ENCODE measurements at regions not wholly inside any gene's neighbourhood (a gene's known extent, or its start where the extent isn't known, plus 50 kb on each side); places are given as distances from the start of the nearest gene placed in this dataset.

DNA sequence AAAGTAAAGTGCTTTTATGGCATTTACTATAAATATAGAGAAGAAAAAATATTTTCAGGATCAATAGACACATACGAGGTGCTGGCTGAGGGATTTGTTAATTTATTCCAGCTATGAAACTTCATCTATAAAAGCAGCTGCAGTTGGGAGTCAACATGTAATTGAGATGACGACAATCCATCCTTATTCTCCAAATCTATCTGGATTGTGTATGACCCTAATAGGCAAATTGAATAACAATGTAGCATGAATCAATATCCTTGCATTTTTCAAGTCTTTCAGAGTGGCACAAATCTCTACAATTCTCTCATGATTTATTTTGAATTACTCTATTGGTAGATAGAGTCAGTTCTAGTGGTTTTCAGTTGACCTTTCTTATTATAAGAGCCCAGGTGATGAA is 1296.5 kb upstream of the SPRY2 start:
- Histone ChIP-seq H3K4me3 (ENCODE audit: control extremely low read depth in 1 of 5, extremely low read depth in 1 of 5, insufficient read depth in 1 of 5, low read depth in 2 of 5, low read length in 4 of 5) (no peak overlapping the region), H3K9me3 (ENCODE audit: control extremely low read depth in 1 of 3, control insufficient read depth in 2 of 3, insufficient read depth in 1 of 3, low read length in 2 of 3) (no peaks in the 10 kb centered on the region), H3K27ac (ENCODE audit: low read length in 2 of 2) (no peak overlapping the region), H3K4me1 (ENCODE audit: control insufficient read depth in 2 of 2, insufficient read depth in 2 of 2, low read length in 2 of 2) (no peaks in the 10 kb centered on the region), H3K36me3 (replicated peaks in 1 of 2; ENCODE audit: control extremely low read depth in 1 of 2, control insufficient read depth in 1 of 2, extremely low read depth in 1 of 2, insufficient read depth in 2 of 2, low read length in 1 of 2) (no peaks in the 10 kb centered on the region), H4K20me1 (ENCODE audit: control insufficient read depth, insufficient read depth, low read length, poor library complexity, severe bottlenecking) (no peaks in the 10 kb centered on the region), H3K79me2 (ENCODE audit: control insufficient read depth, insufficient read depth, low read length) (no peaks in the 10 kb centered on the region), H2AFZ (ENCODE audit: insufficient read depth, low read depth, low read length, poor library complexity, severe bottlenecking) (no peak overlapping the region), H3K4me2 (replicated peaks; ENCODE audit: low read depth, low read length, poor library complexity, severe bottlenecking) (no peak overlapping the region), H3K9ac (ENCODE audit: low read length) (no peak overlapping the region), H3K27me3 (replicated peaks in 1 of 4; ENCODE audit: control extremely low read depth in 1 of 4, control insufficient read depth in 3 of 4, insufficient read depth in 4 of 4, low read length in 3 of 4) (no peaks in the 10 kb centered on the region)
- Mint-ChIP-seq H3K4me1 (no peaks in the 10 kb centered on the region), H3K27me3 (no peaks in the 10 kb centered on the region), H3K27ac (no peak overlapping the region), H3K4me3 (no peak overlapping the region), H3K9me3 (ENCODE audit: insufficient read depth) (peaks cover 2% of the 10 kb centered on the region)
- DNase-seq: no peak
- TF ChIP-seq, protein P1, sequence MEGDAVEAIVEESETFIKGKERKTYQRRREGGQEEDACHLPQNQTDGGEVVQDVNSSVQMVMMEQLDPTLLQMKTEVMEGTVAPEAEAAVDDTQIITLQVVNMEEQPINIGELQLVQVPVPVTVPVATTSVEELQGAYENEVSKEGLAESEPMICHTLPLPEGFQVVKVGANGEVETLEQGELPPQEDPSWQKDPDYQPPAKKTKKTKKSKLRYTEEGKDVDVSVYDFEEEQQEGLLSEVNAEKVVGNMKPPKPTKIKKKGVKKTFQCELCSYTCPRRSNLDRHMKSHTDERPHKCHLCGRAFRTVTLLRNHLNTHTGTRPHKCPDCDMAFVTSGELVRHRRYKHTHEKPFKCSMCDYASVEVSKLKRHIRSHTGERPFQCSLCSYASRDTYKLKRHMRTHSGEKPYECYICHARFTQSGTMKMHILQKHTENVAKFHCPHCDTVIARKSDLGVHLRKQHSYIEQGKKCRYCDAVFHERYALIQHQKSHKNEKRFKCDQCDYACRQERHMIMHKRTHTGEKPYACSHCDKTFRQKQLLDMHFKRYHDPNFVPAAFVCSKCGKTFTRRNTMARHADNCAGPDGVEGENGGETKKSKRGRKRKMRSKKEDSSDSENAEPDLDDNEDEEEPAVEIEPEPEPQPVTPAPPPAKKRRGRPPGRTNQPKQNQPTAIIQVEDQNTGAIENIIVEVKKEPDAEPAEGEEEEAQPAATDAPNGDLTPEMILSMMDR (IDR thresholded peaks at IDR 0.05): no peak
- TF ChIP-seq EZH2 (IDR thresholded peaks at IDR 0.05; ENCODE audit: borderline replicate concordance, insufficient read depth, low read depth, low read length, poor library complexity, severe bottlenecking): no peak
- ChIA-PET POLR2A (no interaction called here), CTCF (no interaction called here)
- ATAC-seq (ENCODE audit: low read depth): no peak
- intact Hi-C loops (cut with micrococcal nuclease): no loop called here
- WGBS (ENCODE audit: insufficient coverage): no CpG with 5 or more reads among the region's 2 CpGs

DNA sequence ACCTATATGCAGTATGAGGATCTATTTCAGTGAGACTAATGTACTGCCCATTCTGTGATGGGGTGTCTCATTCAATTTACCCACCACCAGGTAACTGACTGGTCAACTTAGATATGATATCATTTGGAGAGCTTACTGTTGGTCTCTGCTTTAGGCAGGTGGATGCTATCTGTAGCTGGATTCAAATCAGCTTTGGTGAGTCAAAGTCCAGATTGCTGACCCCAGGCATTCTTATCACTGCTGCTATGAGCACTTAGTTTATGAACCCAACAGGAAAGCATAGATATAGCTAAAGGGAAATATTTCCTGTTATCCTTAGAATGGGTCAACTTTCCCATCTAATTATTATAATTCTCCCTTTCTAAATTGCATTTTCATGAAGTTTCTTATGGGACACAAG is 1295.2 kb upstream of the SPRY2 start:
- Mint-ChIP-seq H3K4me3 (no peak overlapping the region), H3K27ac (no peak overlapping the region), H3K27me3 (no peaks in the 10 kb centered on the region), H3K9me3 (ENCODE audit: insufficient read depth) (peaks cover 2% of the 10 kb centered on the region), H3K4me1 (no peaks in the 10 kb centered on the region)
- no peak for TF ChIP-seq EZH2 (IDR thresholded peaks at IDR 0.05; ENCODE audit: borderline replicate concordance, insufficient read depth, low read depth, low read length, poor library complexity, severe bottlenecking)
- TF ChIP-seq, protein P1 (IDR thresholded peaks at IDR 0.05): no peak
- no peaks in the 10 kb centered on the region for H4K20me1 ChIP-seq (ENCODE audit: control insufficient read depth, insufficient read depth, low read length, poor library complexity, severe bottlenecking)
- no peaks in the 10 kb centered on the region for H3K9me3 ChIP-seq (ENCODE audit: control extremely low read depth in 1 of 3, control insufficient read depth in 2 of 3, insufficient read depth in 1 of 3, low read length in 2 of 3)
- no peaks in the 10 kb centered on the region for H3K27me3 ChIP-seq (replicated peaks in 1 of 4; ENCODE audit: control extremely low read depth in 1 of 4, control insufficient read depth in 3 of 4, insufficient read depth in 4 of 4, low read length in 3 of 4)
- H3K4me1 ChIP-seq (ENCODE audit: control insufficient read depth in 2 of 2, insufficient read depth in 2 of 2, low read length in 2 of 2): no peaks in the 10 kb centered on the region
- POLR2A ChIA-PET: no interaction called here
- DNase-seq: no peak
- H2AFZ ChIP-seq (ENCODE audit: insufficient read depth, low read depth, low read length, poor library complexity, severe bottlenecking): no peak overlapping the region
- no peak for ATAC-seq (ENCODE audit: low read depth)
- H3K4me3 ChIP-seq (ENCODE audit: control extremely low read depth in 1 of 5, extremely low read depth in 1 of 5, insufficient read depth in 1 of 5, low read depth in 2 of 5, low read length in 4 of 5): no peak overlapping the region
- H3K9ac ChIP-seq (ENCODE audit: low read length): no peak overlapping the region
- H3K4me2 ChIP-seq (replicated peaks; ENCODE audit: low read depth, low read length, poor library complexity, severe bottlenecking): no peak overlapping the region
- no peak overlapping the region for H3K27ac ChIP-seq (ENCODE audit: low read length in 2 of 2)
- no peaks in the 10 kb centered on the region for H3K79me2 ChIP-seq (ENCODE audit: control insufficient read depth, insufficient read depth, low read length)
- H3K36me3 ChIP-seq (replicated peaks in 1 of 2; ENCODE audit: control extremely low read depth in 1 of 2, control insufficient read depth in 1 of 2, extremely low read depth in 1 of 2, insufficient read depth in 2 of 2, low read length in 1 of 2): no peaks in the 10 kb centered on the region
- CTCF ChIA-PET: no interaction called here
- intact Hi-C loops (cut with micrococcal nuclease): no loop called here
